Neural cell (in vitro differentiated cells): ENCODE measurements at regions not wholly inside any gene's neighbourhood (a gene's known extent, or its start where the extent isn't known, plus 50 kb on each side); places are given as distances from the start of the nearest gene placed in this dataset.

Source experiments
- H2AFZ ChIP-seq: fragments of 200-600, 300-800 bp; sonication (generic), shearing (Covaris generic); 2 replicates; pipeline ENCODE4 v1.6.0; 2014; ENCODE audit warnings: low read depth, mild to moderate bottlenecking, antibody characterized with exemption, low read length, moderate library complexity
- H3F3A ChIP-seq: fragments of 200-600 bp; shearing (Covaris generic); 2 replicates; pipeline ENCODE4 v1.6.1; 2016; ENCODE audit warnings: mild to moderate bottlenecking, moderate library complexity, mixed read lengths, antibody characterized with exemption, low read length; ENCODE audit not compliant: insufficient read depth, poor library complexity, severe bottlenecking
- H3K27ac ChIP-seq: fragments of 200-600, 300-800 bp; sonication (generic), shearing (Covaris generic); 2 replicates; pipeline ENCODE4 v1.5.1; 2014; ENCODE audit warnings: mild to moderate bottlenecking, low read length, moderate library complexity
- H3K27me3 ChIP-seq: fragments of 300-800, 200-600 bp; sonication (generic), shearing (Covaris generic); 2 replicates; pipeline ENCODE4 v1.6.0; 2014; ENCODE audit warnings: mild to moderate bottlenecking, low read depth, low read length, moderate library complexity; ENCODE audit not compliant: insufficient read depth
- H3K36me3 ChIP-seq: fragments of 300-800, 200-600 bp; sonication (generic), shearing (Covaris generic); 2 replicates; pipeline ENCODE4 v1.5.1; 2014; ENCODE audit warnings: mild to moderate bottlenecking, antibody characterized with exemption, low read length, moderate library complexity; ENCODE audit not compliant: insufficient read depth
- H3K4me2 ChIP-seq: fragments of 300-800, 200-600 bp; sonication (generic), shearing (Covaris generic); 2 replicates; pipeline ENCODE4 v1.6.0; 2014; ENCODE audit warnings: mild to moderate bottlenecking, low read length
- H3K4me3 ChIP-seq: fragments of 300-800, 200-600 bp; sonication (generic), shearing (Covaris generic); 2 replicates; pipeline ENCODE4 v1.5.1; 2014; ENCODE audit warnings: mild to moderate bottlenecking, low read length, moderate library complexity
- H3K79me2 ChIP-seq: fragments of 200-600 bp; shearing (Covaris generic); replicated peaks from 2 replicates; pipeline ENCODE4 v1.6.0; 2014; ENCODE audit warnings: mild to moderate bottlenecking, low read length, moderate library complexity; ENCODE audit not compliant: insufficient read depth
- H3K9ac ChIP-seq: fragments of 300-800, 200-600 bp; sonication (generic), shearing (Covaris generic); 2 replicates; pipeline ENCODE4 v1.6.1; 2016; ENCODE audit warnings: mild to moderate bottlenecking, low read length, mixed read lengths
- H3K9me2 ChIP-seq: fragments of 200-600 bp; shearing (Covaris generic); 2 replicates; pipeline ENCODE4 v1.6.1; 2016; ENCODE audit warnings: mild to moderate bottlenecking, low read length, mixed read lengths; ENCODE audit not compliant: insufficient read depth
- H3K9me3 ChIP-seq: fragments of 200-600, 300-800 bp; sonication (generic), shearing (Covaris generic); 2 replicates; pipeline ENCODE4 v1.6.1; 2016; ENCODE audit warnings: mild to moderate bottlenecking, mixed run types, low read length, moderate library complexity, mixed read lengths
- H4K20me1 ChIP-seq: fragments of 200-600 bp; shearing (Covaris generic); 2 replicates; pipeline ENCODE4 v1.6.1; 2016; ENCODE audit warnings: mild to moderate bottlenecking, mixed run types; ENCODE audit not compliant: insufficient read depth
- EP300 ChIP-seq: fragments of 450-650 bp; conservative IDR thresholded peaks from 2 replicates; pipeline ENCODE4 v1.6.1; 2014; ENCODE audit warnings: antibody characterized with exemption, mild to moderate bottlenecking, moderate library complexity; ENCODE audit not compliant: poor library complexity, severe bottlenecking
- EZH2 ChIP-seq: fragments of 200-600, 300-800 bp; shearing (Covaris generic), sonication (generic); IDR thresholded peaks from 2 replicates; pipeline ENCODE4 v1.6.1; 2014; ENCODE audit warnings: antibody characterized with exemption, low read length, borderline replicate concordance, mild to moderate bottlenecking; ENCODE audit not compliant: insufficient read depth, poor library complexity, severe bottlenecking
- MXI1 ChIP-seq: fragments of 450-650 bp; conservative IDR thresholded peaks from 2 replicates; pipeline ENCODE4 v1.6.1; 2014; ENCODE audit warnings: antibody characterized with exemption, mild to moderate bottlenecking; ENCODE audit not compliant: poor library complexity, severe bottlenecking
- POLR2AphosphoS5 ChIP-seq: IDR thresholded peaks from 2 replicates; pipeline ENCODE4 v1.6.1; 2012
- RAD21 ChIP-seq: fragments of 450-650 bp; conservative IDR thresholded peaks from 2 replicates; pipeline ENCODE4 v1.6.1; 2014; ENCODE audit warnings: antibody characterized with exemption, mild to moderate bottlenecking, moderate library complexity
- REST ChIP-seq: IDR thresholded peaks from 2 replicates; pipeline ENCODE4 v1.6.1; 2012; ENCODE audit warnings: borderline replicate concordance
- SMC3 ChIP-seq: fragments of 450-650 bp; conservative IDR thresholded peaks from 2 replicates; pipeline ENCODE4 v1.6.1; 2014; ENCODE audit warnings: antibody characterized with exemption, mild to moderate bottlenecking, moderate library complexity; ENCODE audit not compliant: poor library complexity
- TAF1 ChIP-seq: IDR thresholded peaks from 2 replicates; pipeline ENCODE4 v1.6.1; 2012; ENCODE audit warnings: low read depth
- TF ChIP-seq, protein P1 (sequence below): fragments of 450-650 bp; IDR thresholded peaks from 2 replicates; pipeline ENCODE4 v1.5.1; 2014; ENCODE audit warnings: antibody characterized with exemption, mild to moderate bottlenecking, moderate library complexity; ENCODE audit not compliant: poor library complexity, severe bottlenecking

GRCh38 chr7:54187886-54188685, 354.1 kb upstream of the VSTM2A start:
- Histone ChIP-seq H3K79me2 (no peaks in the 10 kb centered on the region), H4K20me1 (no peaks in the 10 kb centered on the region), H3K4me3 (no peak overlapping the region), H3K9ac (no peak overlapping the region), H3K4me2 (no peak overlapping the region), H3K9me2 (no peaks in the 10 kb centered on the region), H2AFZ (no peak overlapping the region), H3K27me3 (no peaks in the 10 kb centered on the region), H3K9me3 (no peaks in the 10 kb centered on the region), H3K27ac (no peak overlapping the region), H3K36me3 (no peaks in the 10 kb centered on the region), H3F3A (no peaks in the 10 kb centered on the region)
- no peak for TF ChIP-seq TAF1
- TF ChIP-seq EP300 = no peak
- no peak for TF ChIP-seq MXI1
- no peak for TF ChIP-seq EZH2
- no peak for TF ChIP-seq POLR2AphosphoS5
- no peak for TF ChIP-seq SMC3
- TF ChIP-seq, protein P1, sequence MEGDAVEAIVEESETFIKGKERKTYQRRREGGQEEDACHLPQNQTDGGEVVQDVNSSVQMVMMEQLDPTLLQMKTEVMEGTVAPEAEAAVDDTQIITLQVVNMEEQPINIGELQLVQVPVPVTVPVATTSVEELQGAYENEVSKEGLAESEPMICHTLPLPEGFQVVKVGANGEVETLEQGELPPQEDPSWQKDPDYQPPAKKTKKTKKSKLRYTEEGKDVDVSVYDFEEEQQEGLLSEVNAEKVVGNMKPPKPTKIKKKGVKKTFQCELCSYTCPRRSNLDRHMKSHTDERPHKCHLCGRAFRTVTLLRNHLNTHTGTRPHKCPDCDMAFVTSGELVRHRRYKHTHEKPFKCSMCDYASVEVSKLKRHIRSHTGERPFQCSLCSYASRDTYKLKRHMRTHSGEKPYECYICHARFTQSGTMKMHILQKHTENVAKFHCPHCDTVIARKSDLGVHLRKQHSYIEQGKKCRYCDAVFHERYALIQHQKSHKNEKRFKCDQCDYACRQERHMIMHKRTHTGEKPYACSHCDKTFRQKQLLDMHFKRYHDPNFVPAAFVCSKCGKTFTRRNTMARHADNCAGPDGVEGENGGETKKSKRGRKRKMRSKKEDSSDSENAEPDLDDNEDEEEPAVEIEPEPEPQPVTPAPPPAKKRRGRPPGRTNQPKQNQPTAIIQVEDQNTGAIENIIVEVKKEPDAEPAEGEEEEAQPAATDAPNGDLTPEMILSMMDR = no peak
- TF ChIP-seq REST = no peak
- TF ChIP-seq RAD21 = no peak

DNA sequence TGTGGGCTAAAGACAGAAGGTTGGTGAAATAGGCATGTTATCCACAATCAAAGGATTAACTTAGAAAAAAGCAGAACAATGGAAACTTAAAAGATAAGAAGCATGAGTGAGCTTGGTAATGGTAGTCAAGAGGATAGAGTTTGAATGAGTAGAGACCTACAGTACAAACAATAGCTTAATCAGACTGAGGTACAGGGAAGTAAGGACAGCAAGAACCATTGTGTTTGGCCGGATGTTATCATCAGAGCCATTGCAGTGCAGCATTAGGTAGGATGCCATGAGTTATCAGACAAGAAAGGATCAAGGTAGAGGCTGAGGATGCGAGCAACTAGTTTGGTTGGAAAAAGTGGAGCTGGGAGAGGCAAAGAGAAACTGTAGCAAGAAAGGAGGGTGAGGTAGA, 353.3 kb upstream of the VSTM2A start:
- Histone ChIP-seq H3K9ac (no peak overlapping the region), H4K20me1 (no peaks in the 10 kb centered on the region), H3K27me3 (no peaks in the 10 kb centered on the region), H2AFZ (no peak overlapping the region), H3K36me3 (no peaks in the 10 kb centered on the region), H3K9me2 (no peaks in the 10 kb centered on the region), H3K4me3 (no peak overlapping the region), H3K27ac (no peak overlapping the region), H3K79me2 (no peaks in the 10 kb centered on the region), H3F3A (no peaks in the 10 kb centered on the region), H3K9me3 (no peaks in the 10 kb centered on the region), H3K4me2 (no peak overlapping the region)
- TF ChIP-seq EP300 (no peak), MXI1 (no peak), REST (no peak), TAF1 (no peak), SMC3 (no peak), RAD21 (no peak), POLR2AphosphoS5 (no peak), EZH2 (no peak)
- TF ChIP-seq, protein P1 = no peak
